HUDEP-2 (cell line): ENCODE measurements at regions not wholly inside any gene's neighbourhood (a gene's known extent, or its start where the extent isn't known, plus 50 kb on each side); places are given as distances from the start of the nearest gene placed in this dataset.
A peak's percentile ranks its signal among the peaks of the same experiment; 100 is the strongest.
"Not testable (repeated sequence)": the region's sequence is repeated elsewhere in the genome, so short reads cannot be mapped to it uniquely, and the experiment has no call there.

Source experiments
- DNase-seq, 76 experiments: peaks; one replicate each; lab custom pipeline; 2025; ENCODE audit not compliant: unreplicated experiment in 76 of 76; lab: John Stamatoyannopoulos, UW

DNA sequence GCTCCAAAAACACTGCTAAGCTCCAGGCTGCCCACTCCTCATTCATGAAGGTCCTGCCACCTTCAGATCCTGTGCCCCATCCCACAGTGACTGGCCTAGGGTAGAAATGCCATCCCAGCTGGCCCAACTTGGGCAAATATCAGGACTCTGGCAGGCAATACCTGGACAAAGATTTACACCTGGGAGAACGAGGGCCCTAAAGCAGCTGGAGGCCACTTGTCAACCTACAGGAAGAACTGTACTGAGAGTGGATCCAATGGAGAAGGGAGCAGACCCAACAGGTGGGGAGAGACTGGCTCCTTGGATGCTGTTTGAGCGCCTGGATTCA lies 57.1 kb upstream of the GATA2 start:
- DNase-seq, result no peak

DNA sequence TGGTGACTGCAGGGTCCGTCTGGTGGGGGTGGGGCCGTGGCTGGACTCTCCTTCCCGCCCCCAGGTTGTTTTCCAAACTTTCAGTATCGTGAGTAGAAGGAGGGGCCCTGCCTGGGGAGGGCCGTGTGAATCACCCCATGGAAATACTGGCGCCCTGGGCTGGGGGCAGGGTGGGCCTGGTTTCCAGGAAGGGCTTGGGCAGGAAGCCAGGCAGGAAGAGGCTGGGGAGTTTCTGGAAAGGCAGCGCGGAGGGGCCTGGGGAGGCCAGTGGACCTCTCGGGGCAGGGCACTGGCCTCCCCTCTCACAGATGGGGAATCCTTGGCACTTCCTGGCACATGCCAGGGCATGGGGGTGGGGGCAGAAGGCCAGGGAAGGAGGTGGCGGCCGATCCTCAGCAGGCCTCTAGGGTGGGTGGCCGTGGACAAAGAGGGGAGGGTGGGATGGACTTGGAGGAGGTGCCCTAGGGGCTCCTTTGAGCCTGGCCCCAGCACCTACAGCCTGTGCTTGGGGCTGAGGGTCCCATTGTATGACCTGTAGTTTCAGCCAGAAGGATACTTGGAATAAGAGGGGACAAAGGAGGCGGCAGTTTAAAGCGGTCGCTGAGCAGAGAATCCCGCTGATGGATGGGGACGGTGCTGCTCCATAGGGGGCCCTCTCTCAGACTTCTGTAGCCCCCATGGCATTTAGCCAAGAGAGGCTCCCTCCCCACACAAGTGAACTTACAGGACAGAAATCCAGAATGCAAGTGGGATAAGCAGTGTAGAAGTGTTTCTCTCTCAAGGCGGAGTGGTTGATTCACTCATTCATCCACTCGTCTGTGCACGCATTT lies 56.5 kb upstream of the GATA2 start:
- no peak for DNase-seq

DNA sequence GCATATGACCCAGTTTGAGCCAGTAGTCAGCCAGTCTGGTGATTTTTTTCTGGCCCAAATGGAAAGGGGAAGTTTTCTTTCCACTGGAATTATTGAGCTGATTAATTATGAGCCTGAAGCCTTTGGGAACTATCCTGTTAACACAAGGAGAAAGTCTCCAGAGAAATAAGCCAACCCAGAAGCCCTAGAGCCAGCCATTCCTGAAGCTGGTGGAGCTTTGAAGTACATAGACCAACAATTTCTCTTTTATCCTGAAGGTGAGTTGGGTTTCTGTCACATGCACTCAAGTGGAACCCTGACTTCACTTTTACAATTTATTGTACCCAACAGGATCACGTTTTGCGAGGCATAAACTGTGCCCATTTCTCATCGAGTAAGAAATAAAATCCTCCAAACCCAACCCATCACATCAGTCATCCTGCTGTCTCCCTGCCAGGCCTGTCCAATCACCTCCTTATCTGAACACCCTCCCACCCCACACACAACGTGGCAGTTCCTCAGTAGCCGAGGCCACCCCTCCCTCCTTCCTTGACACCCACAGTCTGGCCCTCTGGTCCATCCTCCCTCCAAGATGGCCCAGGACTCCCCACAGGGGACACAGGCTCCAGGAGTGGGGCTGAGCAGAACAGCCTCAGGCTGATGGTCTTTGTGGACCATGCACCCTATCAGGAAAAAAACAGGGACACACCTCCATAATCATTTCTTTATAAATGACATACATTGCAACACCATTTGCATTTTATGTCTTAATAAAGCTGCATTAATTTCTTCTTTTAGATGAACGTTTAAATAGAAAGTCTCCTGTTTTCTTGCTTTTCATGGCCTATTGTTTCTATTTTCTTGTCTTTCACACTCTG lies 55.7 kb upstream of the GATA2 start:
- peak in 41 of 76 experiments; percentile 3 to 63 (median 28) for DNase-seq

DNA sequence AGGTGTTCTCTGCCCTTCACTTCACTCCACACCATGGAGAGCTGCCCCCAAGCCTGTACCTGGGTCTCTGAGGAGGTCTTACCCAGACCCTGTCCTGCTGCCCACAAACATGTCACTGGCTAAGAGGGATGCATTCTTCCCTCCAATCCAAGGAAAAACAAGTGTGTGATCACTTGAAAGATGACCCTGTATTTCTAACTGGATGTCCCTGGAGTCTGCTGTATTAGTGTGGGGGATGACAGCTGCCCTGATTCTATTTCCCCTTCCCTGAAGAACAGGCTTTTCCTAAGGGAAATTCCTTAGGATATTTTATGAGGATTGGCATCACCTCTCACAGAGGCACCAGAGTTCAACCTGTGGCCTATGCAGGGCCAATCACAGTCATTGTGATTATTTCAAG lies 55.0 kb upstream of the GATA2 start:
- no peak for DNase-seq

DNA sequence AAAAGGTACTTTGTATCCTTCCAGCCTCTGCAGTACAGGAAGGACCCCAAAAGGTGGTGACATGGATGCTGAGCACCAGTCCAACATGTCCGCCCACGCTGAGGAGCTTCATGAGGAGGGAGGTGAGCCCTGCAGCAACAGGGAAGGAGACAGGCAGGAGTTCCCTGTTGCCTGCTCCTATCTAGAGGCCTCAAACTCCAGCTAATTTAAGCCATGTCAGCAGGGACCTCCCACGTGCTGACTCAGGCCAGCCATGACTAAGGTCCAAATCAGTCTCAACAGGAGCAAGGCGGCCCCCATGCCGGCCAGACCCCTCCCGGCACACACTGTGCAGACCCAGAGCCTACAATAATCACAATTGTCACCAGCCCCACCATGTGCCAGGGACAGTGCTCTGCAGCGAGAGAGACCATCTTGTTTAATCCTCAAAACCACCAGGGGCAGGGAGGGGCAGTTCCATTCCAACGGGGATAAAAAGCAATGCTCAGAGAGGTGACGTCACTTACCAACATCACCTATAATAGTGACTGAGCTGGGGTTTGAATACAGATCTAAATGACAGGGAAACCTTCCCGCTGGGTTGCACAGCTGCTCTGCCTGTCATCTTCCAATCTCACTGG lies 54.5 kb upstream of the GATA2 start:
- peak in 45 of 76 experiments; percentile 6 to 69 (median 30) for DNase-seq

DNA sequence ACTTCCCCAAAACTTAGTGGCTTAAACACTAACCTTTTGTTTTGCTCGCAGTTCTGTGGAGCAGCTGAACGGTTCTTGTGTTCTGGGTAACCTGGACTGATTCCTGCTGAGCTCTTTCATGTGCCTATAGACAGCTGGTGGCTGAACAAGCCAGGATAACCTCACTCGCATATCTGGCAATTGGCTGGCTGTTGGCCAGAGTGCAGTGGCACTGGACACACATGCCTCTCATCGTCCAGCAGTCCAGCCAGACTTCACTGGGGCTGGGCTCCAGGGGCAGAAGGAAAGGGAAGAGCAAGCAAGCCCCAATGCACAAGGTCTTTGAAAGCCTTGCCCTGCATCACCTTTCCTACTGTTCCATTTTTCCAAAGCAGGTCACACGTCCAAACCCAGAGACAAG lies 53.6 kb upstream of the GATA2 start:
- peak in 1 of 76 experiments; percentile 26 for DNase-seq

DNA sequence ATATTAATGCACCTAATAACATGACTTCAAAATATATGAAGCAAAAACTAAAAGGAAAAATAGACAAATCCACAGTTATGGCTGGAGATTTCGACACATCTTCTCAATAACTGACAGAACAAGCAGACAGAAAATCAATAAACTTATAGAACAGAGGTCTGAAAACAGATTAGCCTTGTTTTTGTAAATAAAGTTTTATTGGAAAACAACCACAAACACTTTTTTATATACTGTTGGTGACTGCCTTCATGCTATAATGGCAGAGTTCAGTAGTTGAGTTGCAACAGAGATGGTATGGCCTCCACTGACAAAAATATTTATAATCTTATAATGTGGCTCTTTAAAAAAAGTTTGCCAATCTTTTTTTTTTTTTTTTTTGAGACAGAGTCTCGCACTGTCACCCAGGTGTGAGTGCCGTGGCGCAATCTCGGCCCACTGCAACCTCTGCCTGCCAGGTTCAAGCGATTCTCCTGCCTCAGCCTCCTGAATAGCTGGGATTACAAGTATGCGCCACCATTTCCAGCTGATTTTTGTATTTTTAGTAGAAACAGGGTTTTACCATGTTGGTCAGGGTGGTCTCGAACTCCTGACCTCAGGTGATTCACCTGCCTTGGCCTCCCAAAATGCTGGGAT lies 52.2 kb upstream of the GATA2 start:
- DNase-seq, result no peak

DNA sequence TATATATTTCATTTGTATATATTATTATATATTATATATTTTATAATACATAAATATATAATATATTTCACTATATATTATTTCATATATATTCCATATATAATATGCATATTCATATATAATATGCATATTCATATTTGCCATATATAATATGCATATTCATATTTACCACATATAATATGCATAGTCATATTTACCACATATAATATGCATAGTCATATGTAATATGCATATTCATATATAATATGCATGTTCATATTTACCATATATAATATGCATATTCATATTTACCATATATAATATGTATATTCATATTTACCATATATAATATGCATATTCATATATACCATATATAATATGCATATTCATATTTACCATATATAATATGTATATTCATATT lies 51.2 kb upstream of the GATA2 start:
- DNase-seq, result no peak

- DNase-seq, result not testable (repeated sequence)
Measured at GRCh38 chr3:128543570-128544174, 50.7 kb upstream of the GATA2 start.
